Posterior vena cava (tissue), 2 donors: ENCODE measurements at regions not wholly inside any gene's neighbourhood (a gene's known extent, or its start where the extent isn't known, plus 50 kb on each side); places are given as distances from the start of the nearest gene placed in this dataset.
"Not testable (repeated sequence)": the region's sequence is repeated elsewhere in the genome, so short reads cannot be mapped to it uniquely, and the experiment has no call there.

Source experiments
- DNase-seq: peaks from one replicate; pipeline ENCODE4 v3.0.0-alpha.2; 2020; ENCODE audit warnings: low spot score
- intact Hi-C, 2 donors: fragments of 100-400 bp; cut with DNase I; formaldehyde crosslinking; loops; one replicate each; pipeline versions ENCODE4 v1.14.1 to v1.14.2; 2022 to 2023
- donor health status: DM: yes; HTN: yes; CAD: no.
- donor health status: DM: yes; HTN: yes; CAD: no.

DNA sequence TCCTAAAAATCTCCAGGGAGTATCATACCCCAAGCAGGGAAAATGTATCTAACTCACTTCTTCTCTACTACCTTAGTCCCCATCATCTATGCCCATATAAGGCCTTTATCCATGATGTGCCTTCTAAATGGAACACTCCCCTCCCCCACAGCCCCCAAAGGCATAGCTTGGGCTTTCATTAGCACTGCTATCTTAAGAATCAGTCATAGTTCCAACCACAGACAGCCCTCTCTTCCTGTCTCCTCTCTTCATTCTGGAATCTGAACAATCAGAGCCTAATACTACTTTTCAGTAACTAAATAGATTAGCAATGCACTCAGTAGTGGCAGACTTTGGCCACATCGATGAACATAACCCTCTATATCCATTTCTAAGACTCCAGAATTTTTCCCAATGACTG, 313.2 kb upstream of the DKK2 start:
- intact Hi-C loops: no loop called here
- no peak for DNase-seq

DNA sequence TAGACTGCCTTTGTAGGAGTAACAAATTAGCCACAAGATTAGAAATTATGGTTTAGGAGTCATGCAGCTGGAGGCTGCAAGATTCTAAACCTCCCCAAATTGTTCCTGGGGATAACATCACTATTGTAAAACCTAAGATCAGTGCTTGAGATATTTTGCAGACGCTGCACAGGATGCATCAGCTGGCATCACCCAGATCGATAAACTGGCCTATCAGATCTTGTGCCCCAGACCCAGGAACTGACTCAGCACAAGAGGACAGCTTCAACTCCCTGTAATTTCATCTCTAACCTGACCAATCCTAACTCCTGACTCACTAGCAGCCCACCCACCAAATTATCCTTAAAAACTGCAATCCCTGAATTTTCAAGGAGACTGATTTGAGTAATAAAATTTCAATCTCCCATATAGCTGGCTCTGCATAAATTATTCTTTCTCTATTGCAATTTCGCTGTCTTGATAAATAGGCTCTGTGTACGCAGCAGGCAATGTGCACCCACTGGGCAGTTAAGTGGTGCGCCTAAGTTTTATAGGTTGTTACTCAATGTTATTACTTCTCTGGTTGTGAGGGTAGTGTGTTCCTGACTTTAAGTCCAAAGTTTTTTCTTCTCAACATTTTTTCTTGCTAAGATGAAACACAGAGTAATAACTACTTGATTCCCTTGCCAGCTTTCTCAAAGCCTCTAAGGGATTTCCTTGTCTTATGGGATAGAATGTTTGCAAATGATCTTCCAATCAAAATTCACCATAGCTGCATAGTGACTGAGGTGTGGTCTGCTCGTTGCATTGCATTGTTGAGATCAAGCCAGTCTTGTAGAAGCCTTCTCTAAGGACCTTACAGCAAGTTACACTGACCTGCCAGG, 312.3 kb upstream of the DKK2 start:
- no peak for DNase-seq
- intact Hi-C loops: no loop called here

DNA sequence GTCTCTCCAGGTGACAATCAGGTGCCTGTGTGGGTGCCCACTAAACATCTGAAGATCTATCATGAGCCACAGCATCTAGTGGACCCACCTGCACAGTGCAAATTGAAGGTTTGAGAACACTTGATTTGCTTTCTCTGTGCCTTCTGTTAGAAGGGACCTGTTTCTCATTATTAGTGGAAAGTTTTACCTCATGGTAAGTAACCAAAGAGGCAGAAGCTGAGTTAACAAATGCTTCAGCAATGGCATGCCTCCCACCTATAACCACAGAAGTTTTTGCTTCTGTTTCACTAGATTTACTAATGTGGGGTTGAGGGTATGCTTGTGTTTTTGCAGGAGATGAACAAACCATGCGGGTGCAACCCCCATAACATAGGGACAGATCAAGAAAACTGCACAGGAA, 297.4 kb upstream of the DKK2 start:
- no peak for DNase-seq
- intact Hi-C loops: no loop called here

DNA sequence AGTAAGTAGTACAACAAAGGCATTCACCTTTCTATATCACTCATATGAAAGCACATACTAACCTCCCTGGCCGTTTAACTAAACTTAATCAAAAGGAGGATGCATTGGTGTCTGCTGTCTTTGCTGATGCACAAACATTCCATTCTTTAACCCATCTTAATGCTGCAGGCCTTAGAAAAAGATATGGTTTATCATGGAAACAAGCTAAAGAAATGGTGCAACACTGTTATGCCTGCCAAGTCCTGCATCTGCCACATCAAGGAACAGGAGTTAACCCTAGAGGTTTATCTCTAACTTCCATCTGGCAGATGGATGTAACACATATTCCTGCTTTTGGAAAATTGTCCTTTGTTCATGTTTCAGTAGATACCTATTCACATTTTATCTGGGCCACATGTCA, 296.5 kb upstream of the DKK2 start:
- DNase-seq, intact Hi-C loops: not testable (repeated sequence)

DNA sequence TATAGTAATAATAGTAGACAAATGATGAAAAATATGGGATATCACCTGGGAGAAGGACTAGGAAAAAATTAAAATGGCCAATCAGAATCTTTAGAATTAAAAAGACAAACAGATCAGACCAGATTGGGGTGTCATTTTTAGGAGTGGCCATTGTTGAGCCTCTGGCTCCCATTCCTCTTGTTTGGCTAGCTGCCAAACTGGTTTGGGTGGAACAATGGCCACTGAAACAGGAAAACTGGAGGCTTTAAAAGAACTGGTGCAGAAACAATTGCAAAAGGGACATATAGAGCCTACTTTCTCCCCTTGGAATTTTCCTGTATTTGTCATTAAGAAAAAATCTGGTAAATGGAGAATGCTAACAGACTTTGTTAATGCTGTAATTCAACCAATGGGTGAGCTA, 294.8 kb upstream of the DKK2 start:
- DNase-seq: no peak
- intact Hi-C loops: no loop called here

DNA sequence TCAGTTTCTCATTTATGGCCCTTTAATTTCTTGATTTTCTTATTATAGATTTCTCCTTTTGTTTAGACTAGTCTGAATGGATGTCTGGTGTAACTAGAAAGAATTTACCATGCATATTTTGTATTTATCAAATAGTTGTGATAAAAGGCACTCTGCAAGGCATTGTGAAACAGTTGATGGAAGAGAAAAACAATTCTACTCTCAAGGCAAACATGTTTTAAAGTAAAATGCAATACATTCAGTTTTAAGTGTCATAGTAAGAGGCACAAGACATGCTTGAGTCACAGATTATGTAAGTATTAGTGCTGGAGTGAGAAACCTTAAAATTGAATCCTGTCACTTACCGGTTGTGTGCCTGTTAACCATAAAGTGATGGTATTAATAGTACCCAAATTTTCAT, 283.3 kb upstream of the DKK2 start:
- DNase-seq: no peak
- intact Hi-C loops: no loop called here

DNA sequence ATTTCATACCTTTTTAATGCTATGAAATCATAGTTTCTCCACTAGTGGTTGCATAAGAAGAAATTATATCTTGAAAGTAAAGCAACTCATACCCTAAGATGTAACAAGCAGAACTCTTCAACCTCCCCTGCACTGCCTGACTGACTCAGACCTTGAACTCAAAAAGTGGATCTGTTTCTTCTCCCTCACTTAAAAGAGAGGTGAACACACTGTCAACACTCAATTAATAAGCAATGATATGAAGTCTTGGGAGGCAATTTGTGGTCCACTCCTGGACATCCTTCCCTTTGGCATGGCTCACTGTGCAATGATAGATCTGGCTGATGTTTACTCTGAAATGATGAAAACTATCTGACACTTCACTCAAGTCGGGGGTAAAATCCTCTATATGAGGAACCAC, 282.0 kb upstream of the DKK2 start:
- intact Hi-C loops: no loop called here
- no peak for DNase-seq

DNA sequence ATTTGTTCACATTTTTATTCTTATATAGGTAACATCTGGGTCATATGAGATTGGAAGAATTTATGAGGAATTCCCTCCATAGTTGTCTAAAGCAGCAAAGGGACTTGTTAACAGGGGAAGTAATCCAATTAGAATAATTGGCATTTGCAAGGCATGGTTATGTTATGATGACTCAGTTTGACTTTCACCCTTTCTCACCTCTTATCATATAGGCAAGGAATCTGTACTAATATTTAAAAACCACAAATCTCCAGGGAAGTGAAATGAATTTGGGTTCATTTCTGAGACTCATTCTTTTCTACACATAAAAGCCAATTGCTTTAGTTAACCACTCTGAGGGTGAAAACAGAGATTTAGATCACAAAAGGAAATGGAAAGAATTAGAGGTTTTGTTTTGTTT, 281.5 kb upstream of the DKK2 start:
- intact Hi-C loops: no loop called here
- DNase-seq: no peak

DNA sequence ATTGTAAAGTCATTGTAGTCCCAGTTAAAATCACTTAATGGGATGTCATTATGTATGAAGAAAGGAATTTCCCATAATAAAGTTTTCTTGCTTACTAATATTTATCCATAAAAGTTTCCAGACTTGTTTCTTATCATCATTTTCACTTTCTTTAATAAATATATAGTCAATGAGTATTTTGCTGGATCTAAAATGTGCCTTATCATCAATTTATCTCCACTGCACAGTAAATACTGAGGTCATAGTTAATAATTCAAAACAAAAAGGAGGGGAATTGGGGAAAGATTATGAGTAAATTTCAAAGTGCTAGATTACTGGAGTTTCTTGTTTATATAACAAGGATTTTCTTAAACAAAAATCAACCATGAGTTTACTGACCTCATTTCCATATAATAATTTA, 279.5 kb upstream of the DKK2 start:
- intact Hi-C loops: no loop called here
- DNase-seq: no peak

DNA sequence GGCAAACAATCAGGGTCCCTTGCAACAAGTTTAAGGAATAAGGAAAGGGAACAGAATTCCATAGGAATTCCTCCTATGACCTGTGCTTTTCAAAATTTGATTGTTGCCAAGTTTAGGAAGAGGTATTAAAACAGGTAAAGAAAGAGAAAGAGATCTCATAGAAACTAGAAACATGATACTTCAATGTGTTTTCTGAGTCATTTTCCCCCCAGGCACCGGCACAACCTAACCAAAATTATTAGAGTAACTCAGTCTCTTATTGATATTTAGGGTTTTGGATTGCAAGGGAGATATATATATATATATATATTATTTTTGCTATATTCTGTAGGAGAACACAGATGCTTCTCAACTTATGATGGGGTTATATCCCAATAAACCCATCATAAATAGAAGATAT, 278.0 kb upstream of the DKK2 start:
- no peak for DNase-seq
- intact Hi-C loops: no loop called here

DNA sequence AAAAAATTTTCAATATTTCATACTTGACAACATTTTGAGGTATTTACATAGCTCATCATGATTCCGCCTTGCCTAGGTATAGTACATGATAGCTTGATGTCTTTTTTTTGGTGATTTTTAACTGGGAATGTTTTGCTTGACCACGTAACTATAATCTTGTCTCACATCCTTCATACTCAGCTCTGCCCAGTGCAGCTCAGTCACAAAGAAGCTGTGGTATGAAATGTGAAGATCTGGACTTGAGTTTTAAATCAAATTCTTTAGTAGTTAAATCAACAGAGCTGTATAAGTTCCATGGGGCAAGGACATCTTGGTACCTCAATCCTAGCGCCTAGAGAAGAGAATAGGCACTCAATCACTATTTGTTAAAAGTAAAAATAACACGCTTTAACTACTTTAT, 276.3 kb upstream of the DKK2 start:
- intact Hi-C loops: no loop called here
- no peak for DNase-seq

DNA sequence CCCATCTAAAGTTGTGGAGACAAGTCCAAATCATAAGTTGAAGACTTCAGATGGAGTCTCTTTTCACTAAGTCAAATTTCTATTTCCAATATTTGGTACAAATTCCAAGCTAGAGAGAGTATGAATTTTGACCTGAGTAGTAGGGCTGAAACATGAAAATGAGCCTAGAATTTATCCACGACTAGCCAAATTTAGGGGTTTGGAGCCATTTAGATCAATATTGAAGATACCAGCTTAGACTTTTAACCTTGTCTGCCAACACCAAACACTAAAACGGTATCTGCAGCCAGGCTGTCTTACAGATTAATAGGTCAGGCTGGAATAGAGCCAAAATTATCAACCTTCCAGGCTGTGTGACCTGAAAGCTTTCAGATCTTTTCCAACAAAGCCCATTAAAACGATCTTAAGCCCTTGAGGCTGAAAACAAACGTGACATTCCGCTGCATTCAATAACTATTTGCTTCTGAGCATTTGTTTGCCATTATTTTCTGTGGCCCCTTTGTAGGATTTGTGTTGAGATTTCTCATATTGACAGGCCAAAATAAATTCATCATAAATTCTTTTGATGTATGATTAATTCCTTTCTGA, 268.7 kb upstream of the DKK2 start:
- DNase-seq: no peak
- intact Hi-C loops: no loop called here

DNA sequence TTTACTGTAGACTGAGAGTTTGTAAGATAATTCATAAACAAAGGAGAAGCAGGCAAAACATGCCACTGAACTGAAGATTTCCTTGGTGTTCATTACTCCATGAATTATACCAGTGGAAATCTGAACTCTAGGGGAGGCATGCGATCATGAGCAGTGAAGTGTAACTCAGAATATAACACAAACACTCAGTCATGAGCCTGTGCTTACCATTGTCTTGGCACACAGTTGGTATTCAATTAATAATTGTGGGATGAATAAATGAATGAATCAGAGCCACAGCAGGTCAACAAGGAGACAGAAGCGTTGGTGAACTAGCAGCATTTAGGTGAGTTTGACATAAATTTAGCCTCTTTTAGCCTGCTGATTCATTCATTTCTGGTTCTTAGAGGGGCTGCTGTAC, 263.5 kb upstream of the DKK2 start:
- intact Hi-C loops: no loop called here
- DNase-seq: no peak

DNA sequence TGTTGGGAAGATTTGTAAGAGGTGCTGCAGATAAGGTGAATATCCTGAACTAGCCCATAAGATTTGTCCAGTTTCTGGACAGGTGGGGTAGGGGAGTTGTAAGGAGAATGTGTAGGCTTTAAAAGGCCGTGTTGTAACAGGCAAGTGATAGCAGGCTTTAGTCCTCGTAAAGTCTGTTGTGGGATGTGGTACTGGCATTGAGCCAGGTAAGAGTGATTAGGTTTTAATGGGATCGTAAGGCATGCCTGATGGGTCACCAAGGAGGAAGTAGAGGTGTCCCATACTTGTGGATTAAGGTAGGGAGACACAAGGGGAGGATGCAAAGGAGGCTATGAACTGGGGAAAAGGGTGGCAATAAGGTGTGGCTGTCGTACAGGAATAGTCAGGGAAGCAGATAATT, 256.9 kb upstream of the DKK2 start:
- intact Hi-C loops: no loop called here
- DNase-seq: no peak

DNA sequence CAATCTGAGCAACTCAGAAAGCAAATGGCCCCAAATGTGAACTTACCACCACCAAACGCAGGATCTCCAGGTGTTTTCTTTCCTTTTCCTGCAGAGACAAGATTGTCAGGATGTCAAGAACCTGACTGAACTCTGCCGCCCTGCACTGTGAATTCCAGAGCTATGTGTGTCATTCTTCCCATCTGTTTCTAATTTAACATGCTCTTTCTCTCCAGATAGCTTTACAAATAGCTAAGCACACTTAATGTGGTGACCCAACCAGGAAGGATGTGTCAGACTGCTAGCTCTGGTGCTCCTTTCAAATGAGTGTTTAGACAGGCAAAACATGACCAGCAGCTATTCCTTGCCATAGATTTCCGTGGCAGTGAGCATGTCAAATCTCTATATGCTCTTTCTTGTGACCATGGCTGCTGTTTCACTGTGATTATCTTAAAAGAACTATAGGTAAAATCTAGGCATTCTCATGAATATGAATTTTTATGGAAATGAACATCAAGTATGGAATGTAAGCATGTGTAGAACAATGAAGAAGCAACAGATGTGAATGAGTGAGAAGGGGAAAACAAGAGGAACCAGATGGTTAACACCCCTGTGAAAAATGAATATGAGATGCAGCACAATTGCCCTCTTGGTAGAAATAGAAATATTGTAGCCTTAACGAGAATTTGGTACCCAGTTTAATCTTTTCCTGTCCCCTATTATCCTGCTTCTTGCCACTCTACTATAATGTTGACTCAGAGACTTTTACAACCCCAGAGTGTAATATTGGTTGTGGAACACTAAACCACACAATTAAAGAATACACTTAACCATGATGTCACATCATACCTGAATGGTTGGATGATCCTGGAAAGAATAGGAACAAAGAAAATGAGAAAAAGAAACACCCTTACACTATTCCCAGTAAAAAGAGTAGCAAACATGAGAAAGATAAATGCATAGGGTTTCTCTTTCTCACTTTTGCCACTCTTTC, 247.8 kb upstream of the DKK2 start:
- DNase-seq: no peak
- intact Hi-C loops: loop anchor here in 1 of 2 donors (1.0 kb wide), 1 partner anchor 36 kb away; no protein-coding TSS in a partner anchor

DNA sequence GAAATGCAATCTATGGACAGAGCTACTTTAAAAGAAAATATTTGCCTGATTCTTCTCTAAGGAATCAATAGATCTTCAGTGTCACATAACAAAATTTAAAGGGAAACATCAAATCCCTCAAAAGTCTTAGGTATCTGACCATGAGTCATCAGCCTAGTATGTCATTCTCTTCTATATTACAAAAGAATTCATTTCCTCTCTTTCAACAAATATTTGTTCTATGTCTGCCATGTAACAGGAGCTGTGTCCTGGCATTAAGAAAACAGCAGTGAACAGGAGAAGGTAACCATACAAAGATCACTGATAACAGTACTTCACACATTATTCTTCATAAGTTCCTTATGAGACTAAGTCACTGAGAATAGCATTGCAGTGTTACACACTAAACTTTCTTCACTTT, 243.6 kb upstream of the DKK2 start:
- intact Hi-C loops: no loop called here
- no peak for DNase-seq

DNA sequence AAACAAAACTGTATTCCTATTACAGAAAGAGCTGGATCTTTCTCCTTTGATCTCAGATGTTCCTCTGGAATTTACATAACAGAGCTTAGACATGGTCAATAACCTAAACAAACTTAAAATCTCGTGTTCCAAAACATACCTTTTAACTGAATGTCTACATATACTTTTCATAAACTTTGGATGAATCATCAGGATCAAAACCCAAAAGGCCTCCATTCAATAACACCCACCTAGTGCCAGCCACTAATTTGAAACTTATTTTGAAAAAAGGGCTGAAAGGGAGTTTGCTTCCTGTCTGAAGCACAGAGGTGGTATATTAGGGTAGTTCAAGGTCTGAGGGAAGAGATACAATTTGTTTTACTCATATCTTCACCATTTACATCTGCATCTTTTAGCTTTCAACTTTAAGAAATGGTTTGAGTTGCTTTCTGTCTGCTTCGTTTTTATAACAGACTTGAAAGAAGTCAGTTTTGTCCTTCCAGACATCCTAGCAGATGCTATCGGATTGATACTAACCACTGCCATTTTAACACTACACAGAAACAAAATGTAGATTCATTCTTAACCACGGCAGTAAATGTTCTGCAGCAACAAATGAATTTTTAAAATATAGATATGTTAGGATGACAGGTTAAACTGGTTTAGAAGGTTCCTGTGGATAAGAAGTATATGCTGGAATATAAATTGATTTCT, 242.8 kb upstream of the DKK2 start:
- intact Hi-C loops: no loop called here
- no peak for DNase-seq

DNA sequence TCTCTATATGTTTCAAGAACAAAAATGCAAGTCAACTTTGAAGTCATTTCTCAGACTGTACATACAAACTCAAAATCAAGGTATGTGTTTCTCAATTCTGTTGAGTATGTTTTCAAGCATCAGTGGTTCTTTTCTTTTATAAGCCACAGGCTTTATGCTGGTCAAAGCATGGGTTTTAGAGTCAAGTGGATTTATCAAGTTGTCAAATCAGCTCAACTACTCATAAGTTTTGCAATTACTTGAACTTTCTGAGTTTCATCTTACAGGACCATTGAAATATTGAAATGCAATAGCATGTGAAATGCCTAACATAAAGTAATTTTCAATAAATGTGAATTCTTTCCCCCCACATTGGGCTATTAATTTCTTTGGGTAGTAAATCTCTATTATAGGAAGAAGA, 239.9 kb upstream of the DKK2 start:
- intact Hi-C loops: no loop called here
- DNase-seq: no peak

DNA sequence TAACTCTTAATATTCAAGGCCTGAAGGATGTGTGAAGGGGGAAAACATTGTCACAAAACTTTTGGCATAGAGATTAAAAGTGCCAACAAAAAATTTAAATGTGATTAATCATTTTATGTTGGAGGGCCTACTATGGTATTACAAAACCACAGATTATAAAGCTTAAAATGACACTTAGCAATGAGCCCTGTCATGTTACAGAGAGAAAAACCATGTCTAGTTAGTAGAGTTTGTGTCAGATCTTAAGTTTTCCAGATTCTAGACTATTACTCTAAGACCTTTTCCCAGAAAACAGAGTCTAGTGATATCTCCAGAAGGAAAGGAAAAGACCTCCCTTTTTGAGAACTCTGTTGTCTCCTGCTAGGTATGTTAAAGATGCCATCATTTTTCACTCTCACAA, 239.1 kb upstream of the DKK2 start:
- intact Hi-C loops: no loop called here
- DNase-seq: no peak

DNA sequence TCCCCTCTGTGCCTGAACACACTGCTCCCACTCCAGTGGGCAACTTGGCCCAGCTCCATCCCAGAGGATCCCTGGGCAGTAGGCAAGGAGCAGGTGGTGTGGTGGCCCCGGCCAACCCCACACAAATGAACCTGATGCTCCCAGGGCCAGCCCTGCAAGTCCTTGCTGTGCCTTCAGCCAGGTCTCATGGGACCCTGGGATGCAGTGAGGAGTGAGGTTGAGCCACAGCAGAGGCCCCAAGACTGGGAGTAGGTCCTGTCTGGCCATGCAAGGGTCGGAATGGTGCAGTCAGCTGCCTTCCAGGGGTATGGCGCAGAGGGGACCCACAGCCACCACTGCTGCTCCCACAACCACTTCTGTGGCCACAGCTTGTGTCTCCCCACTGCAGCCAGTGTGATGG, 234.5 kb upstream of the DKK2 start:
- intact Hi-C loops: no loop called here
- no peak for DNase-seq
